Neural progenitor cell (in vitro differentiated cells): ENCODE measurements at regions not wholly inside any gene's neighbourhood (a gene's known extent, or its start where the extent isn't known, plus 50 kb on each side); places are given as distances from the start of the nearest gene placed in this dataset.
A peak's percentile ranks its signal among the peaks of the same experiment; 100 is the strongest.
"Not testable (repeated sequence)": the region's sequence is repeated elsewhere in the genome, so short reads cannot be mapped to it uniquely, and the experiment has no call there.

Experiments
- DNase-seq: peaks from one replicate; pipeline ENCODE4 v3.0.0-alpha.2; 2016; ENCODE audit warnings: low spot score
- H2AFZ ChIP-seq: fragments of 200-600 bp; sonication (generic); replicated peaks from 2 replicates; pipeline ENCODE4 v1.6.1; 2016; ENCODE audit warnings: antibody characterized with exemption
- H3F3A ChIP-seq: fragments of 200-600 bp; sonication (generic); 2 replicates; pipeline ENCODE4 v1.6.1; 2016; ENCODE audit warnings: antibody characterized with exemption, low read depth
- H3K27ac ChIP-seq: fragments of 200-600 bp; sonication (generic); 2 replicates; pipeline ENCODE4 v1.5.1; 2016; ENCODE audit warnings: mild to moderate bottlenecking
- H3K27me3 ChIP-seq: fragments of 200-600 bp; sonication (generic); 2 replicates; pipeline ENCODE4 v1.6.1; 2016; ENCODE audit warnings: mild to moderate bottlenecking, moderate library complexity
- H3K36me3 ChIP-seq: fragments of 200-600 bp; sonication (generic); 2 replicates; pipeline ENCODE4 v1.5.1; 2016
- H3K4me1 ChIP-seq: fragments of 200-600 bp; sonication (generic); 2 replicates; pipeline ENCODE4 v1.6.1; 2016; ENCODE audit warnings: mixed run types
- H3K4me2 ChIP-seq: fragments of 200-600 bp; sonication (generic); 2 replicates; pipeline ENCODE4 v1.6.1; 2016
- H3K4me3 ChIP-seq: fragments of 200-600 bp; sonication (generic); 2 replicates; pipeline ENCODE4 v1.5.1; 2016
- H3K79me2 ChIP-seq: fragments of 200-600 bp; sonication (generic); 2 replicates; pipeline ENCODE4 v1.6.1; 2016; ENCODE audit warnings: low read depth
- H3K9ac ChIP-seq: fragments of 200-600 bp; sonication (generic); 2 replicates; pipeline ENCODE4 v1.6.1; 2016
- H3K9me3 ChIP-seq: fragments of 200-600 bp; sonication (generic); 2 replicates; pipeline ENCODE4 v1.5.1; 2016; ENCODE audit warnings: low read depth
- H4K20me1 ChIP-seq: fragments of 200-600 bp; sonication (generic); 2 replicates; pipeline ENCODE4 v1.6.1; 2016; ENCODE audit warnings: low read depth
- H3K27ac Mint-ChIP-seq: 3 replicates; pipeline ENCODE4 v1.8.0; 2021; ENCODE audit warnings: mixed read lengths
- H3K27me3 Mint-ChIP-seq: 2 replicates; pipeline ENCODE4 v1.8.0; 2022; ENCODE audit warnings: low read depth, mild to moderate bottlenecking, inconsistent platforms, moderate library complexity, mixed read lengths; ENCODE audit not compliant: insufficient read depth
- H3K36me3 Mint-ChIP-seq: 3 replicates; pipeline ENCODE4 v1.8.0; 2021; ENCODE audit warnings: mixed read lengths
- H3K4me1 Mint-ChIP-seq: 3 replicates; pipeline ENCODE4 v1.8.0; 2021; ENCODE audit warnings: mixed read lengths
- H3K4me3 Mint-ChIP-seq: 3 replicates; pipeline ENCODE4 v1.8.0; 2021; ENCODE audit warnings: mild to moderate bottlenecking, moderate library complexity, mixed read lengths
- H3K9me3 Mint-ChIP-seq: 3 replicates; pipeline ENCODE4 v1.8.0; 2020; ENCODE audit warnings: mixed read lengths
- EZH2 ChIP-seq: fragments of 200-600 bp; sonication (generic); IDR thresholded peaks from 2 replicates; pipeline ENCODE4 v1.6.1; 2017; ENCODE audit warnings: antibody characterized with exemption, mild to moderate bottlenecking, moderate library complexity
- EZH2phosphoT487 ChIP-seq: fragments of 200-600 bp; sonication (generic); IDR thresholded peaks from 2 replicates; pipeline ENCODE4 v1.6.1; 2017; ENCODE audit warnings: antibody characterized with exemption
- TF ChIP-seq, protein P1 (sequence below): fragments of 200-600 bp; sonication (generic); IDR thresholded peaks from 2 replicates; pipeline ENCODE4 v1.5.1; 2017; ENCODE audit warnings: antibody characterized with exemption, mild to moderate bottlenecking

DNA sequence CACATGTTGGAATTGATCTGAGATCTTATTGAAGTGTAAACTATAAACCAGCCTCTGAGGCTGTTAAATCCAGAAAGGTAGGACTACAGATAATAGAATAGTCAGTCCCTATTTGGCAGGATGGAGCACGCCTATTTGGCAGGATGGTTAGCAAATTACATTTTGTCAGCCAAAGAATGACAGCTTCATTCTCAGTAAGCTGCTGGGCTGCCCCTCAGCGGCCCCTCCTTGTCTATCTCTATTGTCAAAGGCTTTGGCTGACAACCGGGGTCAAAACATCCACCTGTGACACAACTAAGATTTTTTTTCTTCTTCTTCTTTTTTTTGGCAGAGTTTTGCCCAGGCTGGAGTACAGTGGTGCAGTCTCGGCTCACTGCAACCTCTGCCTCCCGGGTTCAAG is 123.4 kb upstream of the ECI2 start:
- Histone ChIP-seq H3F3A (no peaks in the 10 kb centered on the region), H3K79me2 (no peaks in the 10 kb centered on the region), H3K9ac (no peak overlapping the region), H4K20me1 (no peaks in the 10 kb centered on the region), H3K27me3 (no peaks in the 10 kb centered on the region), H3K36me3 (no peaks in the 10 kb centered on the region), H2AFZ (no peak overlapping the region), H3K27ac (no peak overlapping the region), H3K4me1 (no peaks in the 10 kb centered on the region), H3K9me3 (no peaks in the 10 kb centered on the region), H3K4me3 (no peak overlapping the region), H3K4me2 (no peak overlapping the region)
- peaks cover 2% of the 10 kb centered on the region for H3K27me3 Mint-ChIP-seq
- TF ChIP-seq EZH2 (no peak), EZH2phosphoT487 (no peak)
- TF ChIP-seq, protein P1, sequence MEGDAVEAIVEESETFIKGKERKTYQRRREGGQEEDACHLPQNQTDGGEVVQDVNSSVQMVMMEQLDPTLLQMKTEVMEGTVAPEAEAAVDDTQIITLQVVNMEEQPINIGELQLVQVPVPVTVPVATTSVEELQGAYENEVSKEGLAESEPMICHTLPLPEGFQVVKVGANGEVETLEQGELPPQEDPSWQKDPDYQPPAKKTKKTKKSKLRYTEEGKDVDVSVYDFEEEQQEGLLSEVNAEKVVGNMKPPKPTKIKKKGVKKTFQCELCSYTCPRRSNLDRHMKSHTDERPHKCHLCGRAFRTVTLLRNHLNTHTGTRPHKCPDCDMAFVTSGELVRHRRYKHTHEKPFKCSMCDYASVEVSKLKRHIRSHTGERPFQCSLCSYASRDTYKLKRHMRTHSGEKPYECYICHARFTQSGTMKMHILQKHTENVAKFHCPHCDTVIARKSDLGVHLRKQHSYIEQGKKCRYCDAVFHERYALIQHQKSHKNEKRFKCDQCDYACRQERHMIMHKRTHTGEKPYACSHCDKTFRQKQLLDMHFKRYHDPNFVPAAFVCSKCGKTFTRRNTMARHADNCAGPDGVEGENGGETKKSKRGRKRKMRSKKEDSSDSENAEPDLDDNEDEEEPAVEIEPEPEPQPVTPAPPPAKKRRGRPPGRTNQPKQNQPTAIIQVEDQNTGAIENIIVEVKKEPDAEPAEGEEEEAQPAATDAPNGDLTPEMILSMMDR: no peak
- peak; percentile 15 for DNase-seq
- no peak overlapping the region for H3K4me3 Mint-ChIP-seq
- no peaks in the 10 kb centered on the region for H3K4me1 Mint-ChIP-seq
- H3K36me3 Mint-ChIP-seq: no peaks in the 10 kb centered on the region
- no peaks in the 10 kb centered on the region for H3K9me3 Mint-ChIP-seq
- H3K27ac Mint-ChIP-seq: no peak overlapping the region

DNA sequence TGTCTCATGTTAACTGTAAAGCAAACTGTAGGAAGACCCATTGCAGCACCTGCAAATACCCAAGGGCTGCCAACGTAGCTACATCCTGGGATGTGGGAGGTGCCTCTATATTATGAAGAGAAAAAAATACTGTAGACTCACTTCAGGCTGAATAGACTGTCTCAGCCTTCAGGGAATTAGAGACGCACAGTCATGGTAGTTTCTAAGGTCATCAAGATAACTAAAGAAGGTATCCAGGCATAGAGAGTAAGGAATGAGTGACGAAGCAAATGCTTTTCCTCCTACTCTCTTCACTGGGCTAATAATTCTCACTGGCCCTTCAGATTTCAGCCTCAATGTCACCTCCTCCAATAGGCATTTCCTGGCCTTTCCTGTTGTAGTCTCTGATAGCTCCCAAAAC is 121.6 kb upstream of the ECI2 start:
- no peak overlapping the region for H3K27ac Mint-ChIP-seq
- no peaks in the 10 kb centered on the region for H3K4me1 Mint-ChIP-seq
- H3K4me3 Mint-ChIP-seq: no peak overlapping the region

DNA sequence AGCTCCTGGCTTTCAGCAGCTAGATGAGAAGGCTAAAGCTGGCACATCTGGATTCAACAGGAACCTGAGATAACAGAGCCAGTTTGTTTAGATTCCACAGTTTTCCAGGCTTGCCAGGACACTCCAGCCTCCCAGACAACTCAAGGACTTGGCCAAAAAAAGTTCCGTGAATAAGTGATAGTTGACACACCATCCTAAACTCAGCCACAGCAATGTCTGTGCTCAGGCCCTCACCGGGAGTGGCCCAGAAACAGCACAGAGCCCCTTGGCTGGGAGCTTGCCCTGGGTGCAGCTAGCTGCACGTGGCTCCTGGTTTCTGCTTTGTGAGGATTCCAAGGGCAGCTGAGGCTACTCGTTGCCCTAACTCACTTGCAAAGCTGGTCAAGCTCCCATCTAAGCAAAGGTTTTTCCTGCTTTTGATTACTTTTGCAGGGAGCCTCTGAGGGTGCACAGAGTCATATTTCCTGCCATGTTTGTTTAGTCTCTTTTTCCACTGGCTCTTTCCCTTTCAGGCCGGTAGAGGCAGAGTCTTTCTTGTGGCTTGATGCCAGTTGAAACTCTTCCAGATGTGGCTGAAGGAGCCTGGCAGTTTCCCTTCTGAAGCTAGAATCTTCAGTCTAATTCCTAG is 118.3 kb upstream of the ECI2 start:
- Mint-ChIP-seq H3K4me1 (no peaks in the 10 kb centered on the region), H3K36me3 (no peaks in the 10 kb centered on the region), H3K4me3 (no peak overlapping the region), H3K9me3 (no peaks in the 10 kb centered on the region), H3K27ac (no peak overlapping the region), H3K27me3 (no peaks in the 10 kb centered on the region)
- H3K36me3 ChIP-seq: no peaks in the 10 kb centered on the region
- H3K9me3 ChIP-seq: no peaks in the 10 kb centered on the region
- H3K27me3 ChIP-seq: no peaks in the 10 kb centered on the region
- TF ChIP-seq EZH2phosphoT487 (no peak), EZH2 (no peak)
- TF ChIP-seq, protein P1: no peak
- H3K9ac ChIP-seq: no peak overlapping the region
- H2AFZ ChIP-seq: no peak overlapping the region
- no peaks in the 10 kb centered on the region for H3K4me1 ChIP-seq
- H3F3A ChIP-seq: no peaks in the 10 kb centered on the region
- H3K4me2 ChIP-seq: no peak overlapping the region
- H4K20me1 ChIP-seq: no peaks in the 10 kb centered on the region
- H3K79me2 ChIP-seq: no peaks in the 10 kb centered on the region
- DNase-seq: no peak
- H3K4me3 ChIP-seq: no peak overlapping the region
- no peak overlapping the region for H3K27ac ChIP-seq

More for the DNA sequence above, 121.6 kb upstream of the ECI2 start:
- no peak for TF ChIP-seq EZH2phosphoT487
- no peak for TF ChIP-seq EZH2
- TF ChIP-seq, protein P1: no peak
- H4K20me1 ChIP-seq: no peaks in the 10 kb centered on the region
- no peak overlapping the region for H2AFZ ChIP-seq
- H3K4me2 ChIP-seq: no peak overlapping the region
- H3K9ac ChIP-seq: no peak overlapping the region
- H3K9me3 Mint-ChIP-seq: no peaks in the 10 kb centered on the region
- no peak overlapping the region for H3K4me3 ChIP-seq
- H3K36me3 ChIP-seq: no peaks in the 10 kb centered on the region
- H3K4me1 ChIP-seq: no peaks in the 10 kb centered on the region
- peaks cover 2% of the 10 kb centered on the region for H3K27me3 Mint-ChIP-seq
- no peaks in the 10 kb centered on the region for H3K9me3 ChIP-seq
- no peaks in the 10 kb centered on the region for H3K79me2 ChIP-seq
- no peaks in the 10 kb centered on the region for H3F3A ChIP-seq
- no peaks in the 10 kb centered on the region for H3K36me3 Mint-ChIP-seq
- no peak for DNase-seq
- H3K27ac ChIP-seq: no peak overlapping the region
- no peaks in the 10 kb centered on the region for H3K27me3 ChIP-seq

DNA sequence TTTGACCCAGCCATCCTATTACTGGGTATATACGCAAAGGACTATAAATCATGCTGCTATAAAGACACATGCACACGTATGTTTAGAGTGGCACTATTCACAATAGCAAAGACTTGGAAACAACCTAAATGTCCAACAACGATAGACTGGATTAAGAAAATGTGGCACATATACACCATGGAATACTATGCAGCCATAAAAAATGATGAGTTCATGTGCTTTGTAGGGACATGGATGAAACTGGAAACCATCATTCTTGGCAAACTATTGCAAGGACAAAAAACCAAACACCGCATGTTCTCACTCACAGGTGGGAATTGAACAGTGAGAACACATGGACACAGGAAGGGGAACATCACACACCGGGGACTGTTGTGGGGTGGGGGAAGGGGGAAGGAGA is 117.1 kb upstream of the ECI2 start:
- H3K27ac ChIP-seq, H3K36me3 ChIP-seq, H4K20me1 ChIP-seq, H3K27ac Mint-ChIP-seq, H3K9me3 ChIP-seq, H3K27me3 ChIP-seq, H3K27me3 Mint-ChIP-seq, H3K9me3 Mint-ChIP-seq, H3K4me3 Mint-ChIP-seq, H2AFZ ChIP-seq, H3K9ac ChIP-seq, H3K36me3 Mint-ChIP-seq, H3F3A ChIP-seq, H3K4me3 ChIP-seq, DNase-seq, H3K4me2 ChIP-seq, H3K79me2 ChIP-seq, H3K4me1 ChIP-seq, H3K4me1 Mint-ChIP-seq: not testable (repeated sequence)
